ENCODE measurements at regions not wholly inside any gene's neighbourhood (a gene's known extent, or its start where the extent isn't known, plus 50 kb on each side); places are given as distances from the start of the nearest gene placed in this dataset.
"Not testable (repeated sequence)": the region's sequence is repeated elsewhere in the genome, so short reads cannot be mapped to it uniquely, and the experiment has no call there.

DNA sequence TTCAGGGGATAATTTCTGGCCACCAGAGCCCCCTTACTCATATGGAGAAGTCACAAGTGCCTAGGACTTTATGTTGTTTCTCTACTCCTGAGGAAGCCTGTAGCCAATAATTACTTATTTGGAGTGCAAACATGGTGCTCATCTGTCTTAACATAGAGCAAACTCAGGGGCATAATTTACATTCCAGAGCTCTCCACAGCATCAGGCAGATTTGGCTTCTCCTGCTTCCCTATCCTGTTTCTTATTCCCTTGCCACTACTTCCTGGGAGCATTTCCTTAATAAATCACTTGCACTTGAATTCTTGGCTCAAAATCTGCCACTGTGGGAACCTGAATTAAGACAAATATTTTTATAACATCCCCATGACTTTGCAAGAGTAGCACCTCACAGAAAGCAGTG, 960.9 kb downstream of the SOCS6 start:
- POLR2A ChIA-PET (ENCODE audit: partially characterized antibody), result no interaction called here
- no peak overlapping the region for H3K4me3 Mint-ChIP-seq
- H3K9me3 Mint-ChIP-seq, result peaks cover 0 to 5% (median under 1%) of the 10 kb centered on the region in 8 donors
- H3K36me3 ChIP-seq (ENCODE audit: insufficient read depth, low read length), result no peaks in the 10 kb centered on the region
- no peaks in the 10 kb centered on the region for H3K36me3 Mint-ChIP-seq
- H3K27me3 ChIP-seq (ENCODE audit: insufficient read depth, low read length), result no peaks in the 10 kb centered on the region
- no peak overlapping the region for H3K27ac Mint-ChIP-seq
- H3K27ac ChIP-seq (ENCODE audit: low read depth, low read length), result no peak overlapping the region
- DNase-seq, result no peak
- H3K27me3 Mint-ChIP-seq, result no peaks in the 10 kb centered on the region
- H3K9me3 ChIP-seq (ENCODE audit: control insufficient read depth in 1 of 2, low read length in 2 of 2), result no peaks in the 10 kb centered on the region
- no peaks in the 10 kb centered on the region for H3K4me1 ChIP-seq (ENCODE audit: insufficient read depth, low read length)
- no peak overlapping the region for H3K4me3 ChIP-seq (ENCODE audit: low read length in 2 of 2)
- CTCF ChIA-PET (ENCODE audit: partially characterized antibody), result no interaction called here
- no peaks in the 10 kb centered on the region for H3K4me1 Mint-ChIP-seq
- intact Hi-C loops (cut with micrococcal nuclease), result no loop called here

DNA sequence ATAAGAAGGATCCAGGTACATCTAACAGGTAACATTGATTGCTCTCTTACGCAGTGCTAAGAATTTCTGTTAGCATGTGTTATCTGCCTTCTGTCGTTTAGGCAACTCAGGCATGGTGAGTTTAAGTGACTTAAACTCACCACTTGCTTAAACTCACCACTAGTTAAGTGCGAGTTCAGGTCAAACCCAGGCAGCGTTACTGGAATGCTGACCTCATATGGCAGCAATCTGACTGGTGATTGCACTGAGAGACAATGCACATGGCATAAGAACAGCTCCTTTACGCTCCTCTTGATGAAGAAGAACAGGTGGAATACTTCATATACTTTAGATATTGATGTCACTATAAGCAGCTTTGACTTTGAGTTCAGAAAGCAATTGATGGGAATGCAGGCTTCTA, 954.1 kb downstream of the SOCS6 start:
- H3K4me3 Mint-ChIP-seq, result no peak overlapping the region
- H3K4me1 Mint-ChIP-seq, result no peaks in the 10 kb centered on the region
- DNase-seq, result no peak
- H3K9me3 Mint-ChIP-seq, result peaks cover 0 to 3% (median 0%) of the 10 kb centered on the region in 8 donors
- no peaks in the 10 kb centered on the region for H3K36me3 ChIP-seq (ENCODE audit: insufficient read depth, low read length)
- H3K4me3 ChIP-seq (ENCODE audit: low read length in 2 of 2), result no peak overlapping the region
- H3K36me3 Mint-ChIP-seq, result no peaks in the 10 kb centered on the region
- no peak overlapping the region for H3K27ac ChIP-seq (ENCODE audit: low read depth, low read length)
- H3K4me1 ChIP-seq (ENCODE audit: insufficient read depth, low read length), result no peaks in the 10 kb centered on the region
- no peaks in the 10 kb centered on the region for H3K27me3 ChIP-seq (ENCODE audit: insufficient read depth, low read length)
- no peak overlapping the region for H3K27ac Mint-ChIP-seq
- no peaks in the 10 kb centered on the region for H3K27me3 Mint-ChIP-seq
- POLR2A ChIA-PET (ENCODE audit: partially characterized antibody), result no interaction called here
- CTCF ChIA-PET (ENCODE audit: partially characterized antibody), result no interaction called here
- intact Hi-C loops (cut with micrococcal nuclease), result no loop called here
- H3K9me3 ChIP-seq (ENCODE audit: control insufficient read depth in 1 of 2, low read length in 2 of 2), result no peaks in the 10 kb centered on the region

DNA sequence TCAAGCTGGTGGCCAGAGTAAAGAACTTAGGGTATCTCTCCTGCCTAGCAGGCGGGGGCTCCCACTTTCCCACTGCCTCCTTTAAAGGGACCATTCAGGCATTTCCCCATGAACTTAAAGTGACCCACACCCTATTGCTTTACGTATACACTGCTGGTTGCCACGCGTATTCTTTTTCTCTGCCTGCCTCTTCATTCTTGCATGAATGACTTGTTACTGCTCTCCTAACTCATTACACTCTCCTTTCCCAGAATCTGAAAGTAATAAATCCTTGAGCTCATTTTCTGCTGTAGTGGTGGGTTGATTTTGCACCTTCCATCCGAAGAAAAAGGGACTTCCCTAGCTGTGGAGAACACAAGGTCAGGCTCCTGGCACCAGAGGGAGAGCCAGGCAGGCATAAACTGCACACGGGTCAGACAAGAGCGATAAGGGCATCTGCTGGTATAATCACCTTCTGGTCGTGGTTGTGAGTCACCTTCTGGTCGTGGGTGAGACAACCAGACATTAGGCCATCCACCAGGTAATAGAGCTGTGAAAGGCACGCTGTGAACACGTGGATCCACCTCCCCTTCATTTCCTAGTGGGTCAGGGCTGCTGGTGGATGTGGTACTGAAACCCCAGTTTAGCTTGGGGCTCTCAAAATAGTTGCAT, 950.3 kb downstream of the SOCS6 start:
- H3K36me3 ChIP-seq (ENCODE audit: insufficient read depth, low read length), result no peaks in the 10 kb centered on the region
- no peak overlapping the region for H3K27ac Mint-ChIP-seq
- CTCF ChIA-PET (ENCODE audit: partially characterized antibody), result no interaction called here
- no peaks in the 10 kb centered on the region for H3K4me1 Mint-ChIP-seq
- intact Hi-C loops (cut with micrococcal nuclease), result no loop called here
- DNase-seq, result peak in 1 of 5 donors; percentile 22
- H3K27me3 ChIP-seq (ENCODE audit: insufficient read depth, low read length), result no peaks in the 10 kb centered on the region
- no peaks in the 10 kb centered on the region for H3K36me3 Mint-ChIP-seq
- no peaks in the 10 kb centered on the region for H3K27me3 Mint-ChIP-seq
- no peaks in the 10 kb centered on the region for H3K9me3 ChIP-seq (ENCODE audit: control insufficient read depth in 1 of 2, low read length in 2 of 2)
- POLR2A ChIA-PET (ENCODE audit: partially characterized antibody), result no interaction called here
- H3K9me3 Mint-ChIP-seq, result peaks cover 0 to 5% (median 1%) of the 10 kb centered on the region in 8 donors
- no peak overlapping the region for H3K27ac ChIP-seq (ENCODE audit: low read depth, low read length)
- H3K4me3 ChIP-seq (ENCODE audit: low read length in 2 of 2), result no peak overlapping the region
- no peak overlapping the region for H3K4me3 Mint-ChIP-seq
- no peaks in the 10 kb centered on the region for H3K4me1 ChIP-seq (ENCODE audit: insufficient read depth, low read length)

DNA sequence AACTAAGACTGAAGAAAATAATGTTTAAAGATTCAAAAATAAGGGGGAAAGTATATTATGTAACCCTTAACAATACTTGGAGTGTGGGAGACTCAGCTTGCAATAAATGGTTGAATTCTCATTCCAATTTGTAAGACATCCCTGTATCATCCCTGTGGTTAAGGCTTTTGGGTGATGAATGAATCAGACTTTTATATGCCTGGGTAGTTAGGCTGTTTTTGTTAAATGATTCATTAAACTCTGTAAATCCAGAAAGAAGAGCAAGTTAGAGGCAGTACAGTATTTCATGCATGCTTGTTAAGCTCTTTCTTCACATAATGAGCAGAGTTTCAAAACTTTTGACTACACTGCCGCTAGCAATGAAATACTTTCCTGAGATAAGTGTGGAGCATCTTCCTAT, 948.8 kb downstream of the SOCS6 start:
- no peaks in the 10 kb centered on the region for H3K36me3 Mint-ChIP-seq
- H3K4me3 ChIP-seq (ENCODE audit: low read length in 2 of 2), result no peak overlapping the region
- no peaks in the 10 kb centered on the region for H3K27me3 ChIP-seq (ENCODE audit: insufficient read depth, low read length)
- H3K4me1 ChIP-seq (ENCODE audit: insufficient read depth, low read length), result no peaks in the 10 kb centered on the region
- no peak for DNase-seq
- H3K36me3 ChIP-seq (ENCODE audit: insufficient read depth, low read length), result no peaks in the 10 kb centered on the region
- ChIA-PET POLR2A (ENCODE audit: partially characterized antibody) (no interaction called here), CTCF (ENCODE audit: partially characterized antibody) (no interaction called here)
- intact Hi-C loops (cut with micrococcal nuclease), result no loop called here
- no peaks in the 10 kb centered on the region for H3K4me1 Mint-ChIP-seq
- no peak overlapping the region for H3K27ac Mint-ChIP-seq
- H3K4me3 Mint-ChIP-seq, result no peak overlapping the region
- no peaks in the 10 kb centered on the region for H3K9me3 ChIP-seq (ENCODE audit: control insufficient read depth in 1 of 2, low read length in 2 of 2)
- H3K9me3 Mint-ChIP-seq, result peaks cover 0 to 5% (median 0%) of the 10 kb centered on the region in 8 donors
- H3K27me3 Mint-ChIP-seq, result no peaks in the 10 kb centered on the region
- H3K27ac ChIP-seq (ENCODE audit: low read depth, low read length), result no peak overlapping the region

DNA sequence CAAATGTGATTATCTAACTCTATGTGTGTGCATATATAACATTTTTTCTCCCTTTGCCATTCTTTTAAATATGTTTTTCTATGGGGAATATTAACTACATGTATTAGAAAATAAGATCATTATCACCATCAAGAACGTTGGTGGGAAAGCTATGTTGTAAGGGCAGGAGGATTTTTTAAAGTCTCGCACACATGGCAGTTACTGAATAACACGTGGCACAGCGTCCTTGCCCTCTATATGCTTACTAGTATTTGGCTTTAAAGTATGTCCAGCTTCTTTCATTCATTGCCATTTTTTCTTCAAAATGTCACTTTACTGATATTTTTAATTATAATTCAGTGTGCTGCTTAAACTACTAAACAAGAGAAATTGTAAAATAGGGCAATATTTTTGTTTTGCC, 944.3 kb downstream of the SOCS6 start:
- ChIA-PET CTCF (ENCODE audit: partially characterized antibody) (no interaction called here), POLR2A (ENCODE audit: partially characterized antibody) (no interaction called here)
- Mint-ChIP-seq H3K27me3 (peaks cover 0 to 2% of the 10 kb centered on the region in 2 donors), H3K9me3 (peaks cover 0 to 5% (median 0%) of the 10 kb centered on the region in 8 donors), H3K4me3 (no peak overlapping the region), H3K36me3 (no peaks in the 10 kb centered on the region), H3K4me1 (no peaks in the 10 kb centered on the region), H3K27ac (no peak overlapping the region)
- intact Hi-C loops (cut with micrococcal nuclease), result no loop called here
- Histone ChIP-seq H3K27me3 (ENCODE audit: insufficient read depth, low read length) (no peaks in the 10 kb centered on the region), H3K27ac (ENCODE audit: low read depth, low read length) (no peak overlapping the region), H3K4me1 (ENCODE audit: insufficient read depth, low read length) (no peaks in the 10 kb centered on the region), H3K36me3 (ENCODE audit: insufficient read depth, low read length) (no peaks in the 10 kb centered on the region), H3K4me3 (ENCODE audit: low read length in 2 of 2) (no peak overlapping the region), H3K9me3 (ENCODE audit: control insufficient read depth in 1 of 2, low read length in 2 of 2) (no peaks in the 10 kb centered on the region)
- no peak for DNase-seq

DNA sequence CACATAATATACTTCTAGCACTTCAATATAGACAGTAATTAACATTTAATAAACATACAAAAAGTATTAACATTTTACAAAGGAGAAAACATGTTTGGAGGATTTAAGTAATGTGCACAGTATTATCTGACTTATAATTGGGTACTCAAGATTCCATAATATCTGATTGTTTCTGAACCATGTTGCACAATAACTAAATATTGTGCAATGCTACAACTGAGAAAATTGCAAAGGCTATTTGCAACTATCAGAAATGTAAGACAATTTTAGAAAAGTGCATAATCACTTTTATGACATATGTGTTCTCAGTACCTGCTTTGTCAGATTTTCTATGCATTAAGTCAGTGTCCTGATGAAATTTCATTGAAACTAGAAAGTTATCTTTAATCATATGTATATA, 934.6 kb downstream of the SOCS6 start:
- no peaks in the 10 kb centered on the region for H3K36me3 ChIP-seq (ENCODE audit: insufficient read depth, low read length)
- POLR2A ChIA-PET (ENCODE audit: partially characterized antibody), result no interaction called here
- H3K9me3 ChIP-seq (ENCODE audit: control insufficient read depth in 1 of 2, low read length in 2 of 2), result no peaks in the 10 kb centered on the region
- H3K4me1 ChIP-seq (ENCODE audit: insufficient read depth, low read length), result no peaks in the 10 kb centered on the region
- no peaks in the 10 kb centered on the region for H3K4me1 Mint-ChIP-seq
- no peak overlapping the region for H3K4me3 Mint-ChIP-seq
- H3K27me3 ChIP-seq (ENCODE audit: insufficient read depth, low read length), result no peaks in the 10 kb centered on the region
- H3K4me3 ChIP-seq (ENCODE audit: low read length in 2 of 2), result no peak overlapping the region
- CTCF ChIA-PET (ENCODE audit: partially characterized antibody), result no interaction called here
- no peaks in the 10 kb centered on the region for H3K36me3 Mint-ChIP-seq
- no peak overlapping the region for H3K27ac Mint-ChIP-seq
- H3K9me3 Mint-ChIP-seq, result peaks cover 0 to 5% (median under 1%) of the 10 kb centered on the region in 8 donors
- intact Hi-C loops (cut with micrococcal nuclease), result no loop called here
- H3K27ac ChIP-seq (ENCODE audit: low read depth, low read length), result no peak overlapping the region
- no peaks in the 10 kb centered on the region for H3K27me3 Mint-ChIP-seq
- no peak for DNase-seq

DNA sequence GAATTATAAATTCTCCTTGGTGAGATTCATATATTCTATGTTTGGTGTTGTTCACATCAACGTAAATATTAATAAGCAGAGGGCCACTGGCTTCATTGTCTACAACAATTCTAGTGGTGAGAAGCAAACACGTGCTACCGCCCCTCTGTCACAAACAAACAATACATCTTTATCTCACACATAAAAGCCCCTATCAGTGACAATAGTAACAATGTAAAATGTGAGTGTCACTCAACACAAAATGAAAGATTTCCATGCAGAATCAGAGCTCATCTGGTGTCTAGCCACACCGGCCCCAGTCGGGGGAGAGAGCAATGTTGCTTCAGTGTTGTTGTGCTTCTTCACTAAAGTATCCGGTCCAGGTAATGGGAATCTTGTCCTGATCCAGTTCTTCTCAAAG, 932.6 kb downstream of the SOCS6 start:
- Mint-ChIP-seq H3K9me3 (peaks cover 0 to 8% (median 0%) of the 10 kb centered on the region in 8 donors), H3K27me3 (no peaks in the 10 kb centered on the region), H3K4me3 (no peak overlapping the region), H3K4me1 (no peaks in the 10 kb centered on the region), H3K27ac (no peak overlapping the region), H3K36me3 (no peaks in the 10 kb centered on the region)
- Histone ChIP-seq H3K9me3 (ENCODE audit: control insufficient read depth in 1 of 2, low read length in 2 of 2) (no peaks in the 10 kb centered on the region), H3K4me1 (ENCODE audit: insufficient read depth, low read length) (no peaks in the 10 kb centered on the region), H3K36me3 (ENCODE audit: insufficient read depth, low read length) (no peaks in the 10 kb centered on the region), H3K27me3 (ENCODE audit: insufficient read depth, low read length) (no peaks in the 10 kb centered on the region), H3K4me3 (ENCODE audit: low read length in 2 of 2) (no peak overlapping the region), H3K27ac (ENCODE audit: low read depth, low read length) (no peak overlapping the region)
- CTCF ChIA-PET (ENCODE audit: partially characterized antibody), result no interaction called here
- POLR2A ChIA-PET (ENCODE audit: partially characterized antibody), result no interaction called here
- intact Hi-C loops (cut with micrococcal nuclease), result no loop called here
- DNase-seq, result no peak

DNA sequence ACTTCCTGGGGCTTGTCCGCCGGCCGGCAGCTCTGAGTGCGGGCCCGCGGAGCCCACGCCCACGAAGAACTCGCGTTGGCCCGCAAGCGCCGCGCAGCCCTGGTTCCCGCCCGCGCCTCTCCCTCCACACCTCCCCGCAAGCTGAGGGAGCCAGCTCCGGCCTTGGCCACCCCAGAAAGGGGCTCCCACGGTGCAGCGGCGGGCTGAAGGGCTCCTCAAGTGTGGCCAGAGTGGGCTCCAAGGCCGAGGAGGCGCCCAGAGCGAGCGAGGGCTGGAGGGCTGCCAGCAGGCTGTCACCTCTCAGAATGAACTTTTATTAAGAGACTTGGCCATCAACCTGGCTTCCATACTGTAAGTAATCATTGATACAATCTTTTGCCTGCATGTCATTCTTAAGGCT, 923.9 kb downstream of the SOCS6 start:
- CTCF ChIA-PET (ENCODE audit: partially characterized antibody); H3K27ac ChIP-seq (ENCODE audit: low read depth, low read length); H3K4me3 Mint-ChIP-seq; H3K27me3 Mint-ChIP-seq; H3K27me3 ChIP-seq (ENCODE audit: insufficient read depth, low read length); H3K4me1 Mint-ChIP-seq; H3K4me1 ChIP-seq (ENCODE audit: insufficient read depth, low read length); H3K36me3 ChIP-seq (ENCODE audit: insufficient read depth, low read length); H3K36me3 Mint-ChIP-seq; intact Hi-C loops (cut with micrococcal nuclease); DNase-seq; H3K27ac Mint-ChIP-seq; POLR2A ChIA-PET (ENCODE audit: partially characterized antibody); H3K9me3 ChIP-seq (ENCODE audit: control insufficient read depth in 1 of 2, low read length in 2 of 2); H3K4me3 ChIP-seq (ENCODE audit: low read length in 2 of 2): not testable (repeated sequence)
- H3K9me3 Mint-ChIP-seq, result peaks cover 0 to 19% (median 7%) of the 10 kb centered on the region in 8 donors
